ENCODE measurements at regions not wholly inside any gene's neighbourhood (a gene's known extent, or its start where the extent isn't known, plus 50 kb on each side); places are given as distances from the start of the nearest gene placed in this dataset.
"Not testable (repeated sequence)": the region's sequence is repeated elsewhere in the genome, so short reads cannot be mapped to it uniquely, and the experiment has no call there.

DNA sequence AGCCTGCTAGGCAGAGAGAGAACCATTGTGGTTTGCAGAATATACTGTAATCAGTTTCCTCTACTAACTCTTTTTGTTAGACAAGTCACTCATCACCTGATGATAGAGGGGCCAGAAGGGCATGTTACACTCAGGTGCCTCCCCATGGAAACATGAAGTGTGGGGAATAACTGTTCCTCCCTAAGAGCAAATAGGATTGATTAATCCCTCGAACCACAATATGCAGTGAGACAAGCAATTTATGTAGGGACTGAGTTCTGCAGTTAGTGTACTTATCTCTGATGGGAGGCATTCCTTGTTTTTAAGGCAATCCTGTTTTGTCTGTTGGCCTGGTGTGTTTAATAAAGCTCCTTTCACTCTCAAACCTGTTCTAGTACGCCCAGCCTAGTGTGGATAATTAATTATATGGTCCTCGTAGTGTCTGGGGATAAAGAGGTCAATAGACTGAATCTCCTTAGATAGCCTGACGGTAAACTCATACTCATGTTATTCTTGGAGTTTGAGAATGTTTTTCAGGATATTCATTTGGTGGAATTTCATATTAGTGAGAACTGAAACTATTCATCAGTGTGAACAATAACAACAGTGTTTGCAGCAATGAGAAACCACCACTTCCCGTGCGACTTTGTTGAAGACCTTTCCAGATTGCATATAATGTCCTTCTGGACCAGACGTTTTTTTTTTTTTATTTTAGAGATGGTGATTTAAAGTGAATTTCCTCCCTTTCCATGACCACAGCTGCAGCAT is 344.8 kb upstream of the FZD8 start:
- Histone ChIP-seq H3K36me3 (ENCODE audit: control insufficient read depth, low read depth, low read length) (no peaks in the 10 kb centered on the region), H3K4me1 (ENCODE audit: control insufficient read depth, low read depth, low read length) (no peaks in the 10 kb centered on the region), H3K4me3 (ENCODE audit: low read length) (no peak overlapping the region), H3K27me3 (ENCODE audit: control insufficient read depth, insufficient read depth, low read length) (no peaks in the 10 kb centered on the region), H3K9me3 (ENCODE audit: control insufficient read depth, low read depth, low read length) (no peaks in the 10 kb centered on the region), H3K9ac (ENCODE audit: low read length) (no peak overlapping the region), H3K27ac (ENCODE audit: low read length) (no peak overlapping the region)

DNA sequence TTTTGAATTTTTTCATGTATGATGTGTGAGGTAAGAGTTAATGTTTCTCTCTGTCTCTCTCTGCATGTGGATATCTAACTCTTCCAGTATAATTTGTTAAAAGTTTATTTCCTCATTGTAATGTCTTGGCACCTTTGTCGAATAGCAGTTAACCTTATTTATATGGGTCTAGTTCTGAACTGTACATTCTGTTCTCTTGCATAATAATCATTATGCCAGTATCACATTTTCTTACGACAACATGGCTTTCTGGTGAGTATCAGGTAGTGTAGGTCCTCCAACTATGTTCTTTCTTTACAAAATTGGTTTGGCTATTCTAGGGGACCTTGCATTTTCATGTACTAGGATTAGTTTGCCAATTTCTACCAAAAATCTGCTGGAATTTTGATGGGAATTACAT is 337.0 kb upstream of the FZD8 start:
- no peaks in the 10 kb centered on the region for H3K36me3 ChIP-seq (ENCODE audit: control insufficient read depth, low read depth, low read length)
- H3K9me3 ChIP-seq (ENCODE audit: control insufficient read depth, low read depth, low read length) = no peaks in the 10 kb centered on the region
- no peak overlapping the region for H3K27ac ChIP-seq (ENCODE audit: low read length)
- H3K27me3 ChIP-seq (ENCODE audit: control insufficient read depth, insufficient read depth, low read length) = peaks cover 39% of the 10 kb centered on the region
- no peaks in the 10 kb centered on the region for H3K4me1 ChIP-seq (ENCODE audit: control insufficient read depth, low read depth, low read length)
- H3K9ac ChIP-seq (ENCODE audit: low read length) = no peak overlapping the region
- no peak overlapping the region for H3K4me3 ChIP-seq (ENCODE audit: low read length)

DNA sequence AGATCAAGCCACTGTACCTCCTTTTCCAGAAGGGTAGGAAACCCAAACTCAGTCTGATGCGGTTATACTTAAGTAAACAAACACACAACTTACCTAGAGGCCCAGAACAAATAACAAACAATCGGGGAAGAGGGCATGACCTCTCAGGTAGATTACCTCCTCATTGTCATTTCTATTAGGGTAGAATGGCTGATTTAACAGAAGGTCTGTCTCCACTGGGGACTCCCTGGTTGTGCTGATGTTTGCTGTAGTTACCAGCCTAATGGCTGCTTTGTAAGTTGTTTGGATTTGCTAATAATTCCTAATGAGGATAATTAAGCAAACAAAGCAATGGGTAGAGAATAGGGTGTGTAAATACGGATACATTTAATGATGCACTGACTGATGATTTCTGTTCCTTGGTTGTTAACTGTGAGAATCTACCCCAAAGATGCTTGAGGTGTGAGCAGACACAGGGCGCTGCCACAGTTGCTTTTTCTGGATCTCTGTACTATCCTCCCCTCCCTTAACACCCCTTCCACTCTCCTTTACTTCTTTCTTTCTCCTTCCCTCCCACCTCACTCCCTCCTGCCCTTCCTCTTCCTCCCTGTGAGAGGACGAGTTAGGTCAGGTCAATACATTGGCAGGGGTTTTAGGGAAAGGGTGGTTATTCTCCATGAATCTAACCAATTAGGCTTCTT is 332.0 kb upstream of the FZD8 start:
- not testable (repeated sequence) for H3K27ac ChIP-seq (ENCODE audit: low read length); H3K4me3 ChIP-seq (ENCODE audit: low read length); H3K4me1 ChIP-seq (ENCODE audit: control insufficient read depth, low read depth, low read length); H3K9me3 ChIP-seq (ENCODE audit: control insufficient read depth, low read depth, low read length); H3K36me3 ChIP-seq (ENCODE audit: control insufficient read depth, low read depth, low read length); H3K9ac ChIP-seq (ENCODE audit: low read length)
- H3K27me3 ChIP-seq (ENCODE audit: control insufficient read depth, insufficient read depth, low read length) = peaks cover 85% of the 10 kb centered on the region

DNA sequence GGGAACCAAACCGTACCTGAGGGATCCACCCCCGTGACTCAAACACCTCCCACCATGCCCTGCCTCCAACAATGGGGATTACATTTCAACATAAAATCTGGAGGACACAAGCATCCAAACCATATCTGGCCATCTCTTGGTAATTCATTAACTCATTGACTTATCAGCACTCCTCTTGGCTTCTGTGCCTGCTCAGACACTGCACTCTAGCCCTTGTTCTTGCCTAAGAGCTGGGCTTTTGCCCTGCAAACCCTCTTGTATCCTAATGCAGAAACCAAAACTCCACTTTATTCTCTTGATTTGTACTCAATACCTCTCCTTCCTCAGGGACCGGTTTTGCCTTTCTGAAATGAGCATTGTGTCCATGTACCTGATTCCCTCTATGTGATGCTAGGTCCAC is 330.2 kb upstream of the FZD8 start:
- Histone ChIP-seq H3K27ac (ENCODE audit: low read length) (no peak overlapping the region), H3K4me3 (ENCODE audit: low read length) (no peak overlapping the region), H3K27me3 (ENCODE audit: control insufficient read depth, insufficient read depth, low read length) (peaks cover 82% of the 10 kb centered on the region), H3K4me1 (ENCODE audit: control insufficient read depth, low read depth, low read length) (peaks cover 5% of the 10 kb centered on the region), H3K9ac (ENCODE audit: low read length) (no peak overlapping the region), H3K36me3 (ENCODE audit: control insufficient read depth, low read depth, low read length) (no peaks in the 10 kb centered on the region), H3K9me3 (ENCODE audit: control insufficient read depth, low read depth, low read length) (no peaks in the 10 kb centered on the region)

DNA sequence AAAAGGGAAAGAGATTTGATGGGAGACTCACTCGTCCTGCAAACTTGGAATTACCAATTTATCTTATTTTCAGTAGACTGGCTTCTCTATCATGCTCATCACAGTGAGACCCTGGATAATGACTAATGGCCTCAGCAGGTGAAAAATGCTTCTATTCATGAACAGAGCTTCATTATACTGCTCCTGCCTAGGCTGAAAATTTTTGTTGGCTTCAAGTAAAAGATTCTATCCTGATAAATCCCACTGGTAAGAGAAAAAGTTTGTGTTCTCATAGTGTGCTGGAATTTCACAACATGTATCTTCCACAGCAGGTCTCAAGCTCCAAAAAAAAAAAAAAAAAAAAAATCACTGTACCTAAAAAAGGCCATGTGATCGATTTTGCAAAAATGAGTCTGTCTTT is 329.3 kb upstream of the FZD8 start:
- Histone ChIP-seq H3K4me1 (ENCODE audit: control insufficient read depth, low read depth, low read length) (peaks cover 5% of the 10 kb centered on the region), H3K9me3 (ENCODE audit: control insufficient read depth, low read depth, low read length) (no peaks in the 10 kb centered on the region), H3K27ac (ENCODE audit: low read length) (no peak overlapping the region), H3K4me3 (ENCODE audit: low read length) (no peak overlapping the region), H3K36me3 (ENCODE audit: control insufficient read depth, low read depth, low read length) (no peaks in the 10 kb centered on the region), H3K9ac (ENCODE audit: low read length) (no peak overlapping the region), H3K27me3 (ENCODE audit: control insufficient read depth, insufficient read depth, low read length) (peaks cover 73% of the 10 kb centered on the region)

DNA sequence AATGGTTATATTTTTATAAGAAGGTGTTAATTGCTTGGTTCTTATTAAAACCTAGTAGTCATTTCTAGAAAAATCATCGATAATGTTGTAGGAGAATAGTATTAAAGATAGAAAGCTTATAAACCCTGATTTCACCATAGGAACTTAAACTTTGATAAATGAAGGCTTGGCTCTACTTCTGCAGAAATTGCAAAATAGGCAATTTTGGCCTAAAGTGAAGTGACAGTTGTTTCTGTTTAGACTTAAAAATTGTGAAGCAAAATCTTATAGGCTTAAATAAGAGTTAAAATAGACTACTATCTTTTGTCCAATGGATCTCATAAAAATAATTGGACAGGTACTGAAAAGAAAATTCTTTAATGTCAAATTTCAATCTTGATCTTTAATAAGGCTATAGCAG is 321.6 kb upstream of the FZD8 start:
- H3K9ac ChIP-seq (ENCODE audit: low read length) = no peak overlapping the region
- no peaks in the 10 kb centered on the region for H3K36me3 ChIP-seq (ENCODE audit: control insufficient read depth, low read depth, low read length)
- H3K9me3 ChIP-seq (ENCODE audit: control insufficient read depth, low read depth, low read length) = no peaks in the 10 kb centered on the region
- no peak overlapping the region for H3K4me3 ChIP-seq (ENCODE audit: low read length)
- peaks cover 4% of the 10 kb centered on the region for H3K27me3 ChIP-seq (ENCODE audit: control insufficient read depth, insufficient read depth, low read length)
- peaks cover 12% of the 10 kb centered on the region for H3K4me1 ChIP-seq (ENCODE audit: control insufficient read depth, low read depth, low read length)
- H3K27ac ChIP-seq (ENCODE audit: low read length) = no peak overlapping the region

DNA sequence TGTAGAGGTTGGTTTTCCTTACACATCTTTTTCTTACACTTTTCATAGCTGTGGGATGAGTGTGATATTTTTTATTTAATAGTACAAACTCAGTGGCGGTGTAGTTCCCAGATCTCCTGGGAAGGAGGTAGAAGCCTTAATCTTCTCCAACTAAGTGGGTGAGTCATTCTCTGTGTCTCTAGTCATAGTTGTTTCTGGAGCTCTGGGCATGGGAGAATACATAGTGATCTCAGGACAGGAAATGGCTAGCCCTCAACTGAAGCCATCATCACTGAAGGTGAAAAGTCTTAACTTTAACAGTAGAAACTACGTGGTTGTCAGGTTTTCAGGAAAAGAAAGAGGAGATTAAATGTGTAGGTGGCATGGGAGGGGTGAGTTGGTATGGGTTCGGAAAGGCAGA is 319.4 kb upstream of the FZD8 start:
- H3K27ac ChIP-seq (ENCODE audit: low read length) = no peak overlapping the region
- no peaks in the 10 kb centered on the region for H3K27me3 ChIP-seq (ENCODE audit: control insufficient read depth, insufficient read depth, low read length)
- H3K4me3 ChIP-seq (ENCODE audit: low read length) = no peak overlapping the region
- no peak overlapping the region for H3K9ac ChIP-seq (ENCODE audit: low read length)
- no peaks in the 10 kb centered on the region for H3K36me3 ChIP-seq (ENCODE audit: control insufficient read depth, low read depth, low read length)
- H3K9me3 ChIP-seq (ENCODE audit: control insufficient read depth, low read depth, low read length) = no peaks in the 10 kb centered on the region
- H3K4me1 ChIP-seq (ENCODE audit: control insufficient read depth, low read depth, low read length) = peaks cover 13% of the 10 kb centered on the region

DNA sequence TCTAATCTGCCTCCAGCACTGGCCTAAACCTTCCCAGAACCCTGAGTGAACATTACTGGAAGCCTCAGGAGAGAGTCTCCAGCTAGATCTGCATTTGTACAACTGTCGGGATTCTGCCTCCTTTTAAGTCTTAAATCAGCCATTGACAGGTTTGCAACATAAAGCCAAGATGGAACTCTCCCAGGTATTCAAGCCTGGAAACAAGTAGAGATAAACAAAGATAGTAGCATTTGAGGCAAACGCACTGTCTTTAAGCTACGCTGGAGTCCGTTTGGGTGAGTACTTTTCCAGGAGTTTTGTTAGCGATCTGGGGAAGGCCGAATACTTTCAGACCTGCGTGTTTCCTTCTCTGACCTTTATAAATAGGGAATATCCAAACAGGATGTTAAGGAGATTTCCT is 317.2 kb upstream of the FZD8 start:
- no peaks in the 10 kb centered on the region for H3K9me3 ChIP-seq (ENCODE audit: control insufficient read depth, low read depth, low read length)
- H3K27ac ChIP-seq (ENCODE audit: low read length) = no peak overlapping the region
- no peak overlapping the region for H3K4me3 ChIP-seq (ENCODE audit: low read length)
- no peaks in the 10 kb centered on the region for H3K27me3 ChIP-seq (ENCODE audit: control insufficient read depth, insufficient read depth, low read length)
- H3K9ac ChIP-seq (ENCODE audit: low read length) = no peak overlapping the region
- peaks cover 13% of the 10 kb centered on the region for H3K4me1 ChIP-seq (ENCODE audit: control insufficient read depth, low read depth, low read length)
- no peaks in the 10 kb centered on the region for H3K36me3 ChIP-seq (ENCODE audit: control insufficient read depth, low read depth, low read length)

DNA sequence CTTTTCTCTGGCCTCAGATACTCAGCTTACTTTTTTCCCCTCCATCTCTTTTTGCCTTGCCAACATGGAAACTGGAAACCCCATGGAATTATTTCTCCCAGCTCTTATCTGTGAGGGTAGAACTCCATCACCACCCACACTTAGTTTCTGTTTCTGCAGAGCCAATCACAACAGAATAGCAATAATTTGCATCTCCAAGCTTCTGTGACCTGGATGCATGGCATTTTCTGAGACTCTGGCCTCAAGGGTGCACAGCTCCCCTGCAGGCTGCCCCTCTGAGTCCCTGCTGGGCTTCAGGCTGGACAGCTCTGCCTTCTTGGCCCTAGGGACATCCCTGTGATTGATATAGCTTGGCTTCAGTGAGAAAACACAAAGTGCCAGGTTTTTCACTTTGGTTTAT is 316.5 kb upstream of the FZD8 start:
- peaks cover 13% of the 10 kb centered on the region for H3K4me1 ChIP-seq (ENCODE audit: control insufficient read depth, low read depth, low read length)
- not testable (repeated sequence) for H3K9me3 ChIP-seq (ENCODE audit: control insufficient read depth, low read depth, low read length); H3K9ac ChIP-seq (ENCODE audit: low read length); H3K27ac ChIP-seq (ENCODE audit: low read length); H3K27me3 ChIP-seq (ENCODE audit: control insufficient read depth, insufficient read depth, low read length); H3K4me3 ChIP-seq (ENCODE audit: low read length); H3K36me3 ChIP-seq (ENCODE audit: control insufficient read depth, low read depth, low read length)

DNA sequence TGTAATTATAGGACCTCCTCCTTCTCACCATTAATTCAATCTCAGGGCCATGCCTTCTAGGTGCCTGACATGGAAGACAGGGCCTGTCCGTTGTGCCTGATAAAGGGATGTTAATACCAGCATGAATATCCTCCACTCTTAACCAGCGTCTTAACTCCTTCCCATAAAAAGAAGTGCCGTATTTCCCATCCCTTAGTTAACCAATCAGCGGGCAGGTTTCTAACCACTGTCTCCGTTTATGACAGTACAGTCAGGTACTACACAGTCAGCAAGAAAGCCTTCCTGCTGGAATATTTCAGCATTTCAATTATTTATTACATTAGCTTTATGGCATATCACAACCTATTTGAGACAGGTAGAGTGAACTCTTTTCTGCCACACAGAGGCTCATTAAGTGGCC is 308.6 kb upstream of the FZD8 start:
- H3K4me3 ChIP-seq (ENCODE audit: low read length) = no peak overlapping the region
- no peaks in the 10 kb centered on the region for H3K36me3 ChIP-seq (ENCODE audit: control insufficient read depth, low read depth, low read length)
- peaks cover 21% of the 10 kb centered on the region for H3K4me1 ChIP-seq (ENCODE audit: control insufficient read depth, low read depth, low read length)
- H3K9ac ChIP-seq (ENCODE audit: low read length) = no peak overlapping the region
- no peaks in the 10 kb centered on the region for H3K9me3 ChIP-seq (ENCODE audit: control insufficient read depth, low read depth, low read length)
- no peaks in the 10 kb centered on the region for H3K27me3 ChIP-seq (ENCODE audit: control insufficient read depth, insufficient read depth, low read length)
- no peak overlapping the region for H3K27ac ChIP-seq (ENCODE audit: low read length)

DNA sequence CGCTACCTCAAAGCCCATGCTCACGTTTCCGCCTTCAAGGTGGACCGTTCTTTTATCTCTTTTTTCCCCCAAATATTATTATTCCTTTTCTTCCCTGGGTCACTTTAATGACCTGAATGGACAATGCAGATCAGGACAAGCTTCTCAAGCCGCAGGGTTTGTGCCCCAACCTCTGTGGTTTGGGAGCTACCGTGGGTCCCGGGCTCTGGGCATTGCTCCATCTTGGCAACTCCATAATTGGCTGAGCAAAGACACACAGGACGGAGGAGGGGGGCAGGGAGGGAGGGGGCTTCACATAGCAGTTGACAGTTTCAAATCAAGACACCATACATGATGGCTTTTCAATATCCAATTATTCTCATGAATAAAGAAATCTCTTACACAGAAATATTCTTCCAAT is 308.1 kb upstream of the FZD8 start:
- H3K9ac ChIP-seq (ENCODE audit: low read length) = no peak overlapping the region
- H3K4me3 ChIP-seq (ENCODE audit: low read length) = peak overlapping the region; percentile 39
- no peaks in the 10 kb centered on the region for H3K9me3 ChIP-seq (ENCODE audit: control insufficient read depth, low read depth, low read length)
- no peaks in the 10 kb centered on the region for H3K27me3 ChIP-seq (ENCODE audit: control insufficient read depth, insufficient read depth, low read length)
- H3K4me1 ChIP-seq (ENCODE audit: control insufficient read depth, low read depth, low read length) = peaks cover 21% of the 10 kb centered on the region
- no peaks in the 10 kb centered on the region for H3K36me3 ChIP-seq (ENCODE audit: control insufficient read depth, low read depth, low read length)
- H3K27ac ChIP-seq (ENCODE audit: low read length) = no peak overlapping the region

DNA sequence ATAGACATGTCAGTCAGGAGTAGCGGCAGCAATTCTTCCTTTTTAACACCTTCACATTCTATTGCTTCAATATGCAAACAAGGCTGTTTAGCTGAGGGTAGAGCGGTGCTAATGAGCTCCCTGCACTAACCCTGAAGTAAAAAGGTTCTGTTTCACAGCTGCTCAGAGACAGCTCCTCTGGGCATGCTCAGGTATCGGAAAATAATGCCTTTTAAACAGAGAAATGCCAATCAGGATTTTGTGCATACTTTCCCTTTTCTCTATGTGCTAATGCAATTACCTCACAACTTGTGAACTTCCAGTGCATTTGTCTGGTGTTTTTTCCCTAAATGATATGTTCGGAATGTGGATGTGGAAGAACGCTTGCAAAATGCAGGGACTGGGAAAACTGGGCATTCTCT is 307.7 kb upstream of the FZD8 start:
- Histone ChIP-seq H3K4me1 (ENCODE audit: control insufficient read depth, low read depth, low read length) (peaks cover 21% of the 10 kb centered on the region), H3K4me3 (ENCODE audit: low read length) (peak overlapping the region; percentile 39), H3K9me3 (ENCODE audit: control insufficient read depth, low read depth, low read length) (no peaks in the 10 kb centered on the region), H3K9ac (ENCODE audit: low read length) (no peak overlapping the region), H3K36me3 (ENCODE audit: control insufficient read depth, low read depth, low read length) (no peaks in the 10 kb centered on the region), H3K27ac (ENCODE audit: low read length) (no peak overlapping the region), H3K27me3 (ENCODE audit: control insufficient read depth, insufficient read depth, low read length) (no peaks in the 10 kb centered on the region)
